ENCODE measurements at regions not wholly inside any gene's neighbourhood (a gene's known extent, or its start where the extent isn't known, plus 50 kb on each side); places are given as distances from the start of the nearest gene placed in this dataset.

- TF ChIP-seq HNF4A (conservative IDR thresholded peaks at IDR 0.05) (no peak), TAF1 (conservative IDR thresholded peaks at IDR 0.05) (no peak), EGR1 (IDR thresholded peaks at IDR 0.05; ENCODE audit: low read depth in 2 of 2) (no peak), FOXA1 (IDR thresholded peaks at IDR 0.05) (no peak), ATF3 (IDR thresholded peaks at IDR 0.05) (no peak), FOXA2 (IDR thresholded peaks at IDR 0.05) (no peak), ZBTB33 (IDR thresholded peaks at IDR 0.05) (no peak), RXRA (IDR thresholded peaks at IDR 0.05) (no peak), HNF4G (IDR thresholded peaks at IDR 0.05) (no peak), GABPA (IDR thresholded peaks at IDR 0.05 in 1 of 2, conservative IDR thresholded peaks at IDR 0.05 in 1 of 2) (no peak), REST (IDR thresholded peaks at IDR 0.05) (no peak), MAX (IDR thresholded peaks at IDR 0.05) (no peak), SP1 (IDR thresholded peaks at IDR 0.05) (no peak), YY1 (IDR thresholded peaks at IDR 0.05) (no peak), JUND (IDR thresholded peaks at IDR 0.05) (no peak), RAD21 (IDR thresholded peaks at IDR 0.05) (no peak), NR2F2 (IDR thresholded peaks at IDR 0.05) (no peak), CTCF (IDR thresholded peaks at IDR 0.05; ENCODE audit: low read depth, low read length, missing input control) (no peak)
- H3K9me3 ChIP-seq (ENCODE audit: control insufficient read depth in 4 of 4, low read length in 3 of 4): no peaks in the 10 kb centered on the region
- WGBS: 51% methylated on average over 5 of the region's 5 CpGs
- H3K27ac ChIP-seq (ENCODE audit: low read depth in 1 of 2, low read length in 2 of 2): no peak overlapping the region
- no peak for DNase-seq (ENCODE audit: low spot score)
- H3K4me3 ChIP-seq (ENCODE audit: low read depth in 1 of 3, low read length in 3 of 3): no peak overlapping the region
- H3K27me3 ChIP-seq (ENCODE audit: control insufficient read depth in 4 of 4, insufficient read depth in 4 of 4, low read length in 3 of 4): no peaks in the 10 kb centered on the region
- H3K9ac ChIP-seq (ENCODE audit: low read depth in 1 of 2, low read length in 2 of 2): no peak overlapping the region
- H3K4me1 ChIP-seq (ENCODE audit: control insufficient read depth in 4 of 4, insufficient read depth in 4 of 4, low read length in 3 of 4): no peaks in the 10 kb centered on the region
- no peaks in the 10 kb centered on the region for H3K36me3 ChIP-seq (ENCODE audit: control insufficient read depth in 4 of 4, insufficient read depth in 3 of 4, low read depth in 1 of 4, low read length in 3 of 4)
Measured at GRCh38 chr5:164742025-164742424, 1236.6 kb downstream of the MAT2B start.

GRCh38 chr5:164746723-164747122, 1241.3 kb downstream of the MAT2B start:
- Histone ChIP-seq H3K9me3 (ENCODE audit: control insufficient read depth in 4 of 4, low read length in 3 of 4) (no peaks in the 10 kb centered on the region), H3K36me3 (ENCODE audit: control insufficient read depth in 4 of 4, insufficient read depth in 3 of 4, low read depth in 1 of 4, low read length in 3 of 4) (no peaks in the 10 kb centered on the region), H3K27me3 (ENCODE audit: control insufficient read depth in 4 of 4, insufficient read depth in 4 of 4, low read length in 3 of 4) (no peaks in the 10 kb centered on the region), H3K9ac (ENCODE audit: low read depth in 1 of 2, low read length in 2 of 2) (no peak overlapping the region), H3K27ac (ENCODE audit: low read depth in 1 of 2, low read length in 2 of 2) (no peak overlapping the region), H3K4me1 (ENCODE audit: control insufficient read depth in 4 of 4, insufficient read depth in 4 of 4, low read length in 3 of 4) (no peaks in the 10 kb centered on the region), H3K4me3 (ENCODE audit: low read depth in 1 of 3, low read length in 3 of 3) (no peak overlapping the region)
- no peak for DNase-seq (ENCODE audit: low spot score)
- TF ChIP-seq HNF4G (IDR thresholded peaks at IDR 0.05): no peak
- TF ChIP-seq MAX (IDR thresholded peaks at IDR 0.05): no peak
- TF ChIP-seq FOXA2 (IDR thresholded peaks at IDR 0.05): no peak
- no peak for TF ChIP-seq GABPA (IDR thresholded peaks at IDR 0.05 in 1 of 2, conservative IDR thresholded peaks at IDR 0.05 in 1 of 2)
- no peak for TF ChIP-seq ZBTB33 (IDR thresholded peaks at IDR 0.05)
- no peak for TF ChIP-seq RAD21 (IDR thresholded peaks at IDR 0.05)
- TF ChIP-seq EGR1 (IDR thresholded peaks at IDR 0.05; ENCODE audit: low read depth in 2 of 2): no peak
- no peak for TF ChIP-seq SP1 (IDR thresholded peaks at IDR 0.05)
- no peak for TF ChIP-seq HNF4A (conservative IDR thresholded peaks at IDR 0.05)
- TF ChIP-seq RXRA (IDR thresholded peaks at IDR 0.05): no peak
- no peak for TF ChIP-seq ATF3 (IDR thresholded peaks at IDR 0.05)
- TF ChIP-seq FOXA1 (IDR thresholded peaks at IDR 0.05): no peak
- no peak for TF ChIP-seq TAF1 (conservative IDR thresholded peaks at IDR 0.05)

Data from liver (tissue), 8 donors.